GM19452 (cell line): ENCODE measurements at regions not wholly inside any gene's neighbourhood (a gene's known extent, or its start where the extent isn't known, plus 50 kb on each side); places are given as distances from the start of the nearest gene placed in this dataset.
A peak's percentile ranks its signal among the peaks of the same experiment; 100 is the strongest.

Experiments used
- ATAC-seq: cut with Tn5 transposase; IDR thresholded peaks from one replicate; pipeline ENCODE4 v1.9.1; 2021; ENCODE audit not compliant: unreplicated experiment

GRCh38 chr3:46114323-46114988, 87.2 kb upstream of the XCR1 start:
- ATAC-seq = no peak

DNA sequence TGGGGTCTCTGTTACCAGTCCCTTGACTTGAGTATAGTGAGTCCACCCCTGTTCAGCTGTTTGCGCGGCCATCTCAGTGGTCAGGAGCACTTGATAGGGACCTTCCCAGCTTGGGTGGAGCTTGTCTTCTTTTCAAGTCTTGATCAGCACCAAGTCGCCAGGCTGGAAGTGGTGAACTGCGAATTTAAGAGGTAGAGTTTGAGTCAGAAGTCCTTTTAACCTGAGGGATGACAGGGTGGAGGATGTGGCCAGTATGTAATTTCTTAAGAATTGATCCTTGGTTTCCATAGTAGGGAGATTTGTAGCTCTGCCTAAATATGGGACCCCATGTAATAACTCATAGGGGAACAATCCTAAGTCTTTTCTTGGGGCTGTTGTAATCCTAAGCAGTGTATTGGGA, 86.3 kb upstream of the XCR1 start:
- no peak for ATAC-seq

- no peak for ATAC-seq
These were observed 85.7 kb upstream of the XCR1 start for GRCh38 chr3:46112984-46113383.

- ATAC-seq = no peak
These were observed 85.0 kb upstream of the XCR1 start for GRCh38 chr3:46112296-46112695.

DNA sequence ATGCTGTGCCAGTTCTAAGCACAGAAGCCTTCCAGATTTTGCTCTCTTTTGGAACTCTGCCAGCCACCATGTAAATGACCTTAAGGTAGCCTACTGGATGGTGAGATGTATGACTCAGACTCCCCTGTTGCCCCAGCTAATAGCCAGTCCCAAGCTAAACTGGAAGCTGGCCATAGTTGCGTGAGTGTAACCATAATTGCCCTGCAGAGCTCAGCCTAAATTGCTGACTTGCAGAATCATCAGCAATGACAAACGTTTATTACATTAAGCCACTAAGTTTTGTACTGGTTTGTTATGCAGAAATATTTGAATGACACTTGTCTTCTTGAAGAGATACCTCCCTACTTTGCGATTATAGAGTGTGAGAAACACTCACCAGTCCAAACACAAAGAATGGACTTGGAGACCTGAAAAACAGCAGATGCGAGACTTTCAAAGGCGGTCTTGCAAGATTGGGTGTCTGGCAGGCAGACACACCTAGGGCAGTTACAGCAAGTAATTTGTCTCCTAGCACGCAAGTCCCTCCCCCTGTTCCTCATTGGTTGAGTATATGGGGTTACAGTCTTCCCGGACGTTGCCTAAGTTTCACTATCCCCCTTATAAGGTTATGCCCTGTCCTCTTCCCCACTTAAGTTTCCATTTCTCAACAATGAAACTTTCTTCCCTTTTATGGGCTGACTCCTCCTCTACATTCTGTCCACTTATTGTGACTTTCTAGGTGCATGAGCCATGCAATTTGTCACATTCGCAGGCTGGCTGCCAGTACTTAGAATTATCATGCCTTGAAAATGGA, 83.6 kb upstream of the XCR1 start:
- peak; percentile 58 for ATAC-seq

DNA sequence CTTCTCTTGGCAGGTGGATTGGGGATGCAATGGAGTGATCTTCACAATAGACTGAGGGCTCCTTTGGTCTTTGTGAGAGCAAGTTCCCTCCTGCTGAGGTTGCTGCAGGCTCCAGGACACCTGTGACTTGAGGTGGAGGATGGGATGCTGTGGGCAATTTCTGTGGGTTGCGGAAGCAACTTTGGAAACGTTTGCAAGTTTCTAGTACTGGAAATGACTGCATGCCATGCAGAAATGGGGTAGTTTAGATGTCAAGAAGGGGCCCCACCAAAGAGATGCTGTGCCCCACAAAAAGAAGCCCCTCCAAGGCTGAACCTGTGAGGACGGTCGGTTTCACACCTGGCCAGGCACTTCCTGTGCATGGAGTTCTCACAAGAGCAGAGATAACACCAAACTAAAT, 80.4 kb upstream of the XCR1 start:
- ATAC-seq = no peak

DNA sequence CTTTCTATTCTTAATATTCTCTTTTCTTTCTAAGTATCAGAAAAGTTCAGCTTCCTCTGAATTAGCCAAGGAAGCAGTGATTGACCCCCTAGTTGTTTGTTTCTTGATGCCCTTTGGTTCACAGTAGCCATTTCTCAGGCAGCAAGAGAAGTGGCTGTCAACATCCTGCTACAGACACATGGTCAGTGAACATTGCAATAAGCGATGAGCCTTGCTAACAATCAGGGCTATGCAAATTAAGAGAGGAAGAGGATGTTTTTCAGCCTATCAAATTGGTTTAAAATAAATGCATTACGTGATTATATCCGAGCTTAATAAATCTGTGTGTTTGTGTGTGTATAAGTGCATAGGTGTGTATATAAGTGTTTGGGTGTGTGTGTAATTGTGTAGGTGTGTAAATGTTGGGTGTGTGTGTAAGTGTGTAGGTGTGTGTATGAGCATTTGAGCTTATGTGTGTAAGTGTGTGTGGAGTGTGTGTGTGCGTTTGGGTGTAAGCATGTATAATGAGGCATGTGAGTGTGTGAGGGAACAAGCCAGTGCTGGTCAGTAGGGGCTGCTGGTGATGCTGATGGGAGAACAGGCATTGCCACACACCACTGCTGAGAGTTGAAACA, 78.1 kb upstream of the XCR1 start:
- ATAC-seq = no peak

GRCh38 chr3:46104706-46105105, 77.4 kb upstream of the XCR1 start:
- ATAC-seq = no peak

- ATAC-seq = no peak
These were observed 75.5 kb upstream of the XCR1 start for GRCh38 chr3:46102780-46103130.

- no peak for ATAC-seq
These were observed 74.9 kb upstream of the XCR1 start for GRCh38 chr3:46102059-46102779.

- no peak for ATAC-seq
These were observed 73.5 kb upstream of the XCR1 start for GRCh38 chr3:46100812-46101211.

- ATAC-seq = peak; percentile 59
These were observed 71.1 kb upstream of the XCR1 start for GRCh38 chr3:46098319-46098761.

GRCh38 chr3:46097691-46098241, 70.5 kb upstream of the XCR1 start:
- peak; percentile 9 for ATAC-seq

- ATAC-seq = no peak
These were observed 69.5 kb upstream of the XCR1 start for GRCh38 chr3:46096781-46097180.

GRCh38 chr3:46096336-46096735, 69.1 kb upstream of the XCR1 start:
- ATAC-seq = no peak

DNA sequence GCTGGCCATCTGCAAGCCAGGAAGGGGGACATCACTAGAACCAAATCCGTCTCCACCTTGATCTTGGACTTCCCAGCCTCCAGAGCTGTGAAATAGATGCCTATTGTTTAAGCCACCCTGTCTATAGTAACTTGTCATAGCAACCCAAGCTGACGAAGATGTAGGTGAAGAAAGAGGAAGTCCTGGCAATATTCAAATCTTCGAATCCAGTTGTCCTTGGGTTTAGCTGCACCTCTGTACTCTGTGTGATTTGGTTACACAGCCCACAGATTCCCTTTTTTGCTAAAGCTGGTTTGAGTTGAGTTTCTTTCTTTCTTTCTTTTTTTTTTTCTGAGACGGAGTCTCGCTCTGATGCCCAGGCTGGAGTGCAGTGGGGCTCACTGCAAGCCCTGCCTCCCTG, 68.0 kb upstream of the XCR1 start:
- peak; percentile 61 for ATAC-seq

GRCh38 chr3:46094506-46094905, 67.2 kb upstream of the XCR1 start:
- no peak for ATAC-seq

- no peak for ATAC-seq
These were observed 66.7 kb upstream of the XCR1 start for GRCh38 chr3:46093966-46094365.

- ATAC-seq = no peak
These were observed 66.2 kb upstream of the XCR1 start for GRCh38 chr3:46093327-46093942.

DNA sequence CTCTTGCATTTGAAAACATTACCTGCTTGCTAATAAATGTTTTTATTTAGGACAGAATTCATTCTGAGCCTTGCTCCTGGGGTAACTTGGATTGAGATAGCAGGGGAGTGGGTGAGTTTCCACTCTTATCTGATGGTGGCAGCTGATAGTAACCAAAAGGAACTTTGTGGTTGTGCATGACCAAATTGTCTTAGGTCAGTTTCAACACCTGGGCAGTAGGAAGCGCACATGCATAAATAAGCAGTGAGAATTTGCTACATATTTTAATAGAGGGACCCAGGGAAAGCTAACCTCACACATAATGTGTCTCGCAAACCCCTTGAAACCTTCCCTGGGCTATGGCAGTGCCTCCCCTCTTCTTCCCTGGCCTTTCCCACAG, 65.4 kb upstream of the XCR1 start:
- ATAC-seq = no peak
